ENCODE measurements at regions not wholly inside any gene's neighbourhood (a gene's known extent, or its start where the extent isn't known, plus 50 kb on each side); places are given as distances from the start of the nearest gene placed in this dataset.

DNA sequence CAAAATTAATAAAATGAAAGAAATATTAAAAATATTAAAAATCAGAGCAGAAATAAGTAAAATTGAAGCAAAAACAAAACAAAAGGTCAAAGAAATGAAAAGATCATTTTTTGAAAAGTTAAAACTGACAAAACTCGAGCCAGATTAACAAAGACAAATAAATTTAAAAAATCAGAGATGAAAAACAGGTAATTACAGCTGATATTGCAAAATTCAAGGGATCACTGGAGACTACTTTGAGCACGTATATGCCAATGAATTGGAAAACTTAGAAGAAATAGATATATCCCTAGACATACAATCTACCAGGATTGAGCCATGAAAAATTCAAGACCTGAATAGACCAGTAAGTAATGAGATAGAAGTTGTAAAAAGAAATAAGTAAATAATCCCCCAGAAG is 446.2 kb upstream of the EYS start:
- DNase-seq (ENCODE audit: insufficient read length, low spot score) (no peak), FAIRE-seq (no peak)
- TF ChIP-seq POLR2AphosphoS5 (IDR thresholded peaks at IDR 0.05; ENCODE audit: low read depth, low read length), result no peak
- TF ChIP-seq TAF1 (IDR thresholded peaks at IDR 0.05; ENCODE audit: low read depth, low read length), result no peak
- TF ChIP-seq PAX5 (IDR thresholded peaks at IDR 0.05; ENCODE audit: insufficient read depth, low read length, severe bottlenecking), result no peak
- TF ChIP-seq POU2F2 (IDR thresholded peaks at IDR 0.05; ENCODE audit: low read depth, low read length), result no peak
- TF ChIP-seq SPI1 (IDR thresholded peaks at IDR 0.05; ENCODE audit: low read depth, low read length), result no peak
- TF ChIP-seq POLR2A (IDR thresholded peaks at IDR 0.05; ENCODE audit: low read depth, low read length), result no peak

GRCh38 chr6:66149132-66149531 is 442.1 kb upstream of the EYS start:
- FAIRE-seq, result no peak
- TF ChIP-seq TAF1 (IDR thresholded peaks at IDR 0.05; ENCODE audit: low read depth, low read length) (no peak), POLR2A (IDR thresholded peaks at IDR 0.05; ENCODE audit: low read depth, low read length) (no peak), POU2F2 (IDR thresholded peaks at IDR 0.05; ENCODE audit: low read depth, low read length) (no peak), POLR2AphosphoS5 (IDR thresholded peaks at IDR 0.05; ENCODE audit: low read depth, low read length) (no peak), SPI1 (IDR thresholded peaks at IDR 0.05; ENCODE audit: low read depth, low read length) (no peak), PAX5 (IDR thresholded peaks at IDR 0.05; ENCODE audit: insufficient read depth, low read length, severe bottlenecking) (no peak)

GRCh38 chr6:66145867-66146266 is 438.8 kb upstream of the EYS start:
- no peak for TF ChIP-seq POLR2A (IDR thresholded peaks at IDR 0.05; ENCODE audit: low read depth, low read length)
- no peak for TF ChIP-seq TAF1 (IDR thresholded peaks at IDR 0.05; ENCODE audit: low read depth, low read length)
- TF ChIP-seq SPI1 (IDR thresholded peaks at IDR 0.05; ENCODE audit: low read depth, low read length), result no peak
- no peak for TF ChIP-seq PAX5 (IDR thresholded peaks at IDR 0.05; ENCODE audit: insufficient read depth, low read length, severe bottlenecking)
- TF ChIP-seq POLR2AphosphoS5 (IDR thresholded peaks at IDR 0.05; ENCODE audit: low read depth, low read length), result no peak
- TF ChIP-seq POU2F2 (IDR thresholded peaks at IDR 0.05; ENCODE audit: low read depth, low read length), result no peak
- no peak for FAIRE-seq
- no peak for DNase-seq (ENCODE audit: insufficient read length, low spot score)

More at GRCh38 chr6:66149132-66149531, 442.1 kb upstream of the EYS start:
- DNase-seq (ENCODE audit: insufficient read length, low spot score), result no peak

DNA sequence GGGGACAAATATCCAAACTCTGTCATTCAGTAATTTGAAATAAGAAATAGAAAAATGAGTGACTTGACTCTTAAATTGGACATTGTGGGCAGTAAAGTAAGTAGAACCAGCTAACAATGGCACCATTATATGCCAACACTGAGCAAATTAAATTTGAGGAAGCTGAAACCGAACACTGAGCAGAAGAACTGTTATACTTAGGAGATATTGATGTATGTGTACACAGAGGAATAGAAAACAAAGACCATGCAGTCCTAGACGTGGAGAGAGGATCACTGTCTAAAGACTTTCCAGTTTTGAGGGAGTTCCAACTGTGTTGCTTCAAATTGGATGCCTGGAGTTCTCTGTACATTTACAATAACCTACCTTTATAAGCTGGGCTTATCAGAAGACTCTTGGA is 427.0 kb upstream of the EYS start:
- FAIRE-seq, result no peak
- DNase-seq (ENCODE audit: insufficient read length, low spot score), result no peak
- TF ChIP-seq POLR2A (IDR thresholded peaks at IDR 0.05; ENCODE audit: low read depth, low read length) (no peak), POU2F2 (IDR thresholded peaks at IDR 0.05; ENCODE audit: low read depth, low read length) (no peak), POLR2AphosphoS5 (IDR thresholded peaks at IDR 0.05; ENCODE audit: low read depth, low read length) (no peak), PAX5 (IDR thresholded peaks at IDR 0.05; ENCODE audit: insufficient read depth, low read length, severe bottlenecking) (no peak), SPI1 (IDR thresholded peaks at IDR 0.05; ENCODE audit: low read depth, low read length) (no peak), TAF1 (IDR thresholded peaks at IDR 0.05; ENCODE audit: low read depth, low read length) (no peak)

- no peak for TF ChIP-seq POU2F2 (IDR thresholded peaks at IDR 0.05; ENCODE audit: low read depth, low read length)
- no peak for TF ChIP-seq SPI1 (IDR thresholded peaks at IDR 0.05; ENCODE audit: low read depth, low read length)
- no peak for TF ChIP-seq PAX5 (IDR thresholded peaks at IDR 0.05; ENCODE audit: insufficient read depth, low read length, severe bottlenecking)
- TF ChIP-seq POLR2AphosphoS5 (IDR thresholded peaks at IDR 0.05; ENCODE audit: low read depth, low read length), result no peak
- TF ChIP-seq POLR2A (IDR thresholded peaks at IDR 0.05; ENCODE audit: low read depth, low read length), result no peak
- no peak for TF ChIP-seq TAF1 (IDR thresholded peaks at IDR 0.05; ENCODE audit: low read depth, low read length)
- no peak for DNase-seq (ENCODE audit: insufficient read length, low spot score)
- no peak for FAIRE-seq
Observed at GRCh38 chr6:66128656-66129055, 421.6 kb upstream of the EYS start.

DNA sequence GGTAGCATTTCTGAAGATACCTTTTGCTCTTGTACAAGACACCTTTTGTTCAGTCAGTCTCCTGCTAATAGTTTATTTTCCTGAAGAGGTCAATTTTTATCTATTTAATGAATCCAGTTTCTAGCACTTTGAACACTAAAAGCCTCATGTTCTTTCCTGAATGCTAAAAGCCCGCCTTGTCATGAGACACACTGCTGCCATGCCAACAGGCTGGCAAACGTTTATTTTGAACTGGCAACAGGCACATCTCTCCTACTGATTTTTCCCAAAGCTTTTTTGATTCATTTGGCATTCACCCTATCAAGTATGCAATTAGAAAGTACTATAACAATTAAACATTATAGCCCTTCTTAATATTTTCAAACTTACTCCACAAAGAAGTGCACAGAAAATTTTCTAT is 421.2 kb upstream of the EYS start:
- DNase-seq (ENCODE audit: insufficient read length, low spot score), result no peak
- no peak for FAIRE-seq
- TF ChIP-seq POLR2A (IDR thresholded peaks at IDR 0.05; ENCODE audit: low read depth, low read length) (no peak), POLR2AphosphoS5 (IDR thresholded peaks at IDR 0.05; ENCODE audit: low read depth, low read length) (no peak)

GRCh38 chr6:66127061-66127460 is 420.0 kb upstream of the EYS start:
- FAIRE-seq (no peak), DNase-seq (ENCODE audit: insufficient read length, low spot score) (no peak)

GRCh38 chr6:66126358-66126757 is 419.3 kb upstream of the EYS start:
- TF ChIP-seq TAF1 (IDR thresholded peaks at IDR 0.05; ENCODE audit: low read depth, low read length) (no peak), POU2F2 (IDR thresholded peaks at IDR 0.05; ENCODE audit: low read depth, low read length) (no peak), POLR2A (IDR thresholded peaks at IDR 0.05; ENCODE audit: low read depth, low read length) (no peak), PAX5 (IDR thresholded peaks at IDR 0.05; ENCODE audit: insufficient read depth, low read length, severe bottlenecking) (no peak), POLR2AphosphoS5 (IDR thresholded peaks at IDR 0.05; ENCODE audit: low read depth, low read length) (no peak), SPI1 (IDR thresholded peaks at IDR 0.05; ENCODE audit: low read depth, low read length) (no peak)

More at GRCh38 chr6:66127061-66127460, 420.0 kb upstream of the EYS start:
- TF ChIP-seq POU2F2 (IDR thresholded peaks at IDR 0.05; ENCODE audit: low read depth, low read length) (no peak), PAX5 (IDR thresholded peaks at IDR 0.05; ENCODE audit: insufficient read depth, low read length, severe bottlenecking) (no peak), POLR2A (IDR thresholded peaks at IDR 0.05; ENCODE audit: low read depth, low read length) (no peak), TAF1 (IDR thresholded peaks at IDR 0.05; ENCODE audit: low read depth, low read length) (no peak), POLR2AphosphoS5 (IDR thresholded peaks at IDR 0.05; ENCODE audit: low read depth, low read length) (no peak), SPI1 (IDR thresholded peaks at IDR 0.05; ENCODE audit: low read depth, low read length) (no peak)

GRCh38 chr6:66103954-66104353 is 396.9 kb upstream of the EYS start:
- TF ChIP-seq POLR2A (IDR thresholded peaks at IDR 0.05; ENCODE audit: low read depth, low read length), result no peak
- no peak for DNase-seq (ENCODE audit: insufficient read length, low spot score)
- no peak for FAIRE-seq

More at GRCh38 chr6:66126358-66126757, 419.3 kb upstream of the EYS start:
- FAIRE-seq, result no peak
- DNase-seq (ENCODE audit: insufficient read length, low spot score), result no peak

DNA sequence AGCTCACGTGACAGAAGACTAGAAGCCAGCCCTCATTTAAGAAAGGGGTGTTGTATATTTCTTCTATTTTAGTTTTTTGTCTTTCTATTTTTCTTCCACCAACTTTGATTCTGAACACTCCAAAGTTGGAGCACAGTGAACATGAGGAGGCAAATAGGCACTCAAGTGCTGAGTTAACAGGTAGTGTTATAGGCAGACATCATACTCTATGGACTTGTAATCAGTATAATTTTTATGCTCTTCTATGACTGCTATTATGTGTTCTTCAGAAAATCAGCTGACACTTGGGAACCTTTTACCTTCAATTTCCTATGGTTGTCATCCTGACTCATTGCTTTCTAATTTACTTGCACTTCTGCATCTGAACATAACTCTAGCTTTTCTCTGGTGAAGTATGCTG is 396.3 kb upstream of the EYS start:
- no peak for FAIRE-seq
- no peak for DNase-seq (ENCODE audit: insufficient read length, low spot score)
- no peak for TF ChIP-seq POLR2AphosphoS5 (IDR thresholded peaks at IDR 0.05; ENCODE audit: low read depth, low read length)
- TF ChIP-seq POLR2A (IDR thresholded peaks at IDR 0.05; ENCODE audit: low read depth, low read length), result no peak
- no peak for TF ChIP-seq SPI1 (IDR thresholded peaks at IDR 0.05; ENCODE audit: low read depth, low read length)
- TF ChIP-seq PAX5 (IDR thresholded peaks at IDR 0.05; ENCODE audit: insufficient read depth, low read length, severe bottlenecking), result no peak
- TF ChIP-seq POU2F2 (IDR thresholded peaks at IDR 0.05; ENCODE audit: low read depth, low read length), result no peak
- TF ChIP-seq TAF1 (IDR thresholded peaks at IDR 0.05; ENCODE audit: low read depth, low read length), result no peak

All from GM12891 (cell line).